ENCODE measurements at regions not wholly inside any gene's neighbourhood (a gene's known extent, or its start where the extent isn't known, plus 50 kb on each side); places are given as distances from the start of the nearest gene placed in this dataset.
A peak's percentile ranks its signal among the peaks of the same experiment; 100 is the strongest.

DNA sequence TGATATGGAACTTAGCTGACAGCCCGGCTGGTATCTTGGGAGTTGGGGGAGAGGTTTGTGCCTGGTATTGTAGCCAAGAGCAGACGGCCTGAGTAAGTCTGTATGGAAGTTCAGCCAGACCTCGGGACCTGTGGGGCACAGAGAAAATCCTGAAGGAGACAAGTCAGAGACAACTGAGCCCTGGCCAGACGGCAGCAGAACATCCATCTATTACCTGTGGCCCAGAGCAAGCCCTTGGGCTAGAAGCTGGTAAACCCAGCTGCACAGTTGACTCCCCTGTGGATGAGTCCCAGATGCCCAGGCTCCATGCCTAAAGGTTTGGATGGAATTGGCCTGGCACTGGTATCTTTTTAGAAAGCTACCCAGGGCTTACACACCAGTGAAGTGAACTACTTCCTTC is 70.4 kb upstream of the DLG1 start:
- H3K4me3 ChIP-seq (ENCODE audit: severe bottlenecking): no peak overlapping the region
- no peak for DNase-seq (ENCODE audit: low spot score)

DNA sequence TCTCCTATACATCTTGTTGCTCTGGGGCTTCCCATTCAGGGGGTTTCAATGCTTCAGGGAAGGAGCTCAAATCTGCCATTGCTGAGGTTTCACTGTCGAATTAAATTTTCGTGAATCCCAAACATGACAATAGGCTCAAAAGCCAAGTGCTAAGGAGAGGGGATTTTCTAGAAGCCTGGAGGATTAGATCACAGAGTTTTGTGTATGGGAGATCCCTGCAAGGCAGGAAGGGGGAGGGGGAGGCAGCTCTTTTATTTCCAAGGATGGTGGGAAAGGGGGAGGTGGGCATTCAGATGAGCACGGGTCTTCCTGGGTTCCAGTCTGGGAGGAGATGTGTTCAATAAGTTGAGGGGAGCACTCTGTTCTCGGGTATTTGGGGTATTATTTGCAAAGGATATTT is 69.9 kb upstream of the DLG1 start:
- no peaks in the 10 kb centered on the region for H3K9me3 ChIP-seq (ENCODE audit: severe bottlenecking)
- no peaks in the 10 kb centered on the region for H3K36me3 ChIP-seq (ENCODE audit: low read depth)
- TF ChIP-seq, protein P1, sequence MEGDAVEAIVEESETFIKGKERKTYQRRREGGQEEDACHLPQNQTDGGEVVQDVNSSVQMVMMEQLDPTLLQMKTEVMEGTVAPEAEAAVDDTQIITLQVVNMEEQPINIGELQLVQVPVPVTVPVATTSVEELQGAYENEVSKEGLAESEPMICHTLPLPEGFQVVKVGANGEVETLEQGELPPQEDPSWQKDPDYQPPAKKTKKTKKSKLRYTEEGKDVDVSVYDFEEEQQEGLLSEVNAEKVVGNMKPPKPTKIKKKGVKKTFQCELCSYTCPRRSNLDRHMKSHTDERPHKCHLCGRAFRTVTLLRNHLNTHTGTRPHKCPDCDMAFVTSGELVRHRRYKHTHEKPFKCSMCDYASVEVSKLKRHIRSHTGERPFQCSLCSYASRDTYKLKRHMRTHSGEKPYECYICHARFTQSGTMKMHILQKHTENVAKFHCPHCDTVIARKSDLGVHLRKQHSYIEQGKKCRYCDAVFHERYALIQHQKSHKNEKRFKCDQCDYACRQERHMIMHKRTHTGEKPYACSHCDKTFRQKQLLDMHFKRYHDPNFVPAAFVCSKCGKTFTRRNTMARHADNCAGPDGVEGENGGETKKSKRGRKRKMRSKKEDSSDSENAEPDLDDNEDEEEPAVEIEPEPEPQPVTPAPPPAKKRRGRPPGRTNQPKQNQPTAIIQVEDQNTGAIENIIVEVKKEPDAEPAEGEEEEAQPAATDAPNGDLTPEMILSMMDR (IDR thresholded peaks at IDR 0.05; ENCODE audit: poor library complexity, severe bottlenecking): no peak
- ATAC-seq (ENCODE audit: low read depth) (no peak), DNase-seq (ENCODE audit: low spot score) (no peak)
- no peaks in the 10 kb centered on the region for H3K27me3 ChIP-seq (ENCODE audit: insufficient read depth, poor library complexity, severe bottlenecking)
- no peak overlapping the region for H3K4me3 ChIP-seq (ENCODE audit: severe bottlenecking)
- no peak overlapping the region for H3K27ac ChIP-seq (ENCODE audit: poor library complexity, severe bottlenecking)
- H3K4me1 ChIP-seq (ENCODE audit: insufficient read depth, poor library complexity, severe bottlenecking): peaks cover 53% of the 10 kb centered on the region

More for the DNA sequence above, 70.4 kb upstream of the DLG1 start:
- Histone ChIP-seq H3K4me1 (ENCODE audit: insufficient read depth, poor library complexity, severe bottlenecking) (peaks cover 56% of the 10 kb centered on the region), H3K27ac (ENCODE audit: poor library complexity, severe bottlenecking) (no peak overlapping the region), H3K9me3 (ENCODE audit: severe bottlenecking) (no peaks in the 10 kb centered on the region), H3K27me3 (ENCODE audit: insufficient read depth, poor library complexity, severe bottlenecking) (no peaks in the 10 kb centered on the region), H3K36me3 (ENCODE audit: low read depth) (no peaks in the 10 kb centered on the region)
- no peak for ATAC-seq (ENCODE audit: low read depth)
- TF ChIP-seq, protein P1 (IDR thresholded peaks at IDR 0.05; ENCODE audit: poor library complexity, severe bottlenecking): no peak

DNA sequence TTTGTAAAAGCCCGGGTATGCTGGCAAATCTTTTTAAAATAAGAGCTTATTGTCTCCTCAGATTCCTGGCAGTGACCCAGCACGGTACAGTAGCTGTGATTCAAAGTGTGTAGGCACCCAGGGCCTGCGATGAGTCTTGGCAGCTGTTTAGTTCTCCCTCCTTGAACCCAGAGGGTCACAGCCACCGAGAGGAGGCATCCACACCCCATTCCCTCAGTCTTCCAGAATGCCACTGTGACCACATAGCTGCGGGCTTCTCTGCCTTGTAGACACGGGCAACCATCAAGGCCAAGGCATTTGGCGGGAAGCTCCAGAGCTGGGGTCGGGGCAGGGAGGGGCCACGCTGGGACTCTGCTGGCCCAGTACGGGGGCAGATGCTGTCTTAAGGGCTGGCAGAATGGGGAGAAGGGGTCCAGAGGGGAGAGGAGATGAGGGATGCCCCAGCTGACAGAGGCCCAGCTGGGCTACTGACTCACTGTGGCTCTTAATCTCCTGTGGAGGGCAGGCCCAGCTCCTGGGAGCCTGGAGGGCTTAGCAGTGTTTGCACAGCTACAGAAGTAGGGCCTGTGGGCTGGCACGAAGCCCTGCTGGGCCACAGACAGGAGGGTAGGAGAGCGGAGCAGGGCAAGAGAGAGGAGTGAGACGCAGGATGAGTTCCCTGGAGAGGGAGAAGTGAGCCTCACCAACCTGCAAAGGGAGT is 68.8 kb upstream of the DLG1 start:
- ATAC-seq (ENCODE audit: low read depth): peak; percentile 89
- Histone ChIP-seq H3K4me1 (ENCODE audit: insufficient read depth, poor library complexity, severe bottlenecking) (peaks cover 45% of the 10 kb centered on the region), H3K27ac (ENCODE audit: poor library complexity, severe bottlenecking) (peak overlapping the region; percentile 76), H3K9me3 (ENCODE audit: severe bottlenecking) (no peaks in the 10 kb centered on the region), H3K27me3 (ENCODE audit: insufficient read depth, poor library complexity, severe bottlenecking) (no peaks in the 10 kb centered on the region), H3K4me3 (ENCODE audit: severe bottlenecking) (no peak overlapping the region), H3K36me3 (ENCODE audit: low read depth) (no peaks in the 10 kb centered on the region)
- DNase-seq (ENCODE audit: low spot score): peak; percentile 97
- TF ChIP-seq, protein P1 (IDR thresholded peaks at IDR 0.05; ENCODE audit: poor library complexity, severe bottlenecking): no peak

DNA sequence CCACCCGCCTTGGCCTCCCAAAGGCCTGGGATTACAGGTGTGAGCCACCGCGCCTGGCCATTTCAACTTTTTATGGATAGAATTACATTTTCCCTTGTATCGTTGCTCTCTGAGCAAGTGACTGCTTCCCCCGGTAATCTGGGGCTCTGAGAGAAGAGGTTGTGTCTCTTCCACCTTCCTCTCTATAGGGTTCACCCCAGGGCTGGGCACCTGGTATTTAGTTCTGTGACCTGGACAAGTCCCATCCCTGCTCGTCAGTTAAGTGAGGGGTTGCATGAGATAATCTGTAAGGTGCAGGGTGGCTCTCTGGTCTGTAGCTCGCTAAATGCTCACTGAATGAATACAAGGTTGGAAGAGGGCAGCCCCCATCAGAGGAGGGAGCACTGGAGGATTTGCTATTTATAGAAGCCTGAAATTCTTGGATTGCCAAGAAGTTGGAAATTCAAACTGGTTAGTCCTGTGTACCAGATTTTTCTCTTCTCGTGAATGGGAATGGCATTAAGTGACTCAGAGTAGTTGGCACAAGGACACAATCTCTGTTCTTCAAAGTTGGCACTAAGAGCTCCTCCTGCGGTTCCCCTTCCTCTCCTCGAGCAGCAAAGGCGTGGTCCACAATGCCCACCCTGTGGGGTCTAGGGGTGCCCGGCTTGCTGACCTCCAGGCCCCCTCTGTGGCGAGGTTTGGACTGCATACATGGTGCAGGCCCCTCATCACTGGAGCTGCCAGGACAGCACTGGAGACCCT is 68.1 kb upstream of the DLG1 start:
- peak overlapping the region; percentile 76 for H3K27ac ChIP-seq (ENCODE audit: poor library complexity, severe bottlenecking)

More for the DNA sequence above, 68.1 kb upstream of the DLG1 start:
- Histone ChIP-seq H3K36me3 (ENCODE audit: low read depth) (no peaks in the 10 kb centered on the region), H3K4me1 (ENCODE audit: insufficient read depth, poor library complexity, severe bottlenecking) (peaks cover 37% of the 10 kb centered on the region), H3K4me3 (ENCODE audit: severe bottlenecking) (no peak overlapping the region), H3K27me3 (ENCODE audit: insufficient read depth, poor library complexity, severe bottlenecking) (no peaks in the 10 kb centered on the region), H3K9me3 (ENCODE audit: severe bottlenecking) (no peaks in the 10 kb centered on the region)
- peak; percentile 26 for ATAC-seq (ENCODE audit: low read depth)
- TF ChIP-seq, protein P1 (IDR thresholded peaks at IDR 0.05; ENCODE audit: poor library complexity, severe bottlenecking): no peak
- no peak for DNase-seq (ENCODE audit: low spot score)
